Small intestine (tissue), 7 donors: ENCODE measurements at regions not wholly inside any gene's neighbourhood (a gene's known extent, or its start where the extent isn't known, plus 50 kb on each side); places are given as distances from the start of the nearest gene placed in this dataset.

Experiments used
- DNase-seq, 2 donors: peaks; one replicate each; pipeline versions ENCODE4 v3.0.0 to v3.0.0-alpha.2; 2013
- FAIRE-seq: peaks from 2 replicates; lab custom pipeline; 2012; peaks lifted over from hg19 to GRCh38; lab: Jason Lieb, UNC
- H3K27ac ChIP-seq, 3 donors: one replicate each; pipeline ENCODE4 v1.5.1; 2013; ENCODE audit warnings: low read length in 2 of 3, mild to moderate bottlenecking in 2 of 3, control low read depth in 1 of 3, inconsistent platforms in 1 of 3, low read depth in 1 of 3, moderate library complexity in 1 of 3
- H3K27me3 ChIP-seq, 3 donors: one replicate each; pipeline ENCODE4 v1.6.1; 2013; ENCODE audit warnings: low read length in 3 of 3, inconsistent platforms in 1 of 3; ENCODE audit not compliant: control insufficient read depth in 3 of 3, insufficient read depth in 3 of 3
- H3K36me3 ChIP-seq, 3 donors: one replicate each; pipeline ENCODE4 v1.6.1; 2013; ENCODE audit warnings: low read length in 3 of 3, inconsistent platforms in 1 of 3, low read depth in 1 of 3, mild to moderate bottlenecking in 1 of 3, moderate library complexity in 1 of 3; ENCODE audit not compliant: control insufficient read depth in 3 of 3, insufficient read depth in 2 of 3
- H3K4me1 ChIP-seq, 3 donors: one replicate each; pipeline ENCODE4 v1.6.1; 2013; ENCODE audit warnings: low read length in 2 of 3, inconsistent platforms in 1 of 3, low read depth in 1 of 3, mild to moderate bottlenecking in 1 of 3, moderate library complexity in 1 of 3; ENCODE audit not compliant: control insufficient read depth in 3 of 3, insufficient read depth in 2 of 3
- H3K4me3 ChIP-seq, 3 donors: one replicate each; pipeline ENCODE4 v1.5.1; 2013; ENCODE audit warnings: low read length in 3 of 3, control low read depth in 1 of 3, inconsistent platforms in 1 of 3, low read depth in 1 of 3, mild to moderate bottlenecking in 1 of 3, moderate library complexity in 1 of 3
- H3K9me3 ChIP-seq, 2 donors: one replicate each; pipeline ENCODE4 v1.6.1; 2013; ENCODE audit warnings: low read depth in 1 of 2, low read length in 1 of 2; ENCODE audit not compliant: control insufficient read depth in 2 of 2, insufficient read depth in 1 of 2
- WGBS, 3 donors: extraction: QIAGEN DNeasy Blood & Tissue Kit; methylation state at CpG; one replicate each; pipeline ENCODE4 v1.1.7; 2013; 5-methylcytosine and 5-hydroxymethylcytosine counted together
- donor health status: healthy with polysubstance abuse.
- donor health status: control.
- donor health status: control.
- donor health status: Bipolar disorder and iron deficiency.
- donor health status: healthy.

DNA sequence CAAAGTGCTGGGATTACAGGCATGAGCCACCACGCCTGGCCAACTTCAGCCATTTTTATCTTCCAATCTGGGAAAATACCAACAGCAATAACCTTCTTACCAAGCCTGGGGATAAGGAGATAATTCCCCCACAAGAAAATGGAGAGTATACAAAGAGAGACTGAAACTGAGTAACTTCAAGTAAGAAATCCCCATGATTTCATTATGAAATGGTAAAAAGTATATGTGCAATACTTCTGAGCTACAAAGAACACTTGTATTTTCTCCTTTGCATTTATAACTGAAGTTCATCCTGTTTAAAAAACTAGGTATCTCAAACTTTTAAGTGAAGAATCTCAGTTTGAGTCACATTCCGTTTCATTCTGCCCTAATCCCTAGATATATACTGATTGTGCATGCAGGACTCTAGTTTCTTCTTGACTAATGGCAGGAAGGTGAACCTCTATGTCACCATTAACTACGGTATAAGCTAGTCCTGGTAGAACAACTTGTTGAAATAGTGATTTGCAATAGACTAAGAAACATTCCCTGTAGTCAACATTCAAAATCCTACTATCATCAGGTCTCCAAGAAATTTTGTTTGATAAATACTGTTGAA, 2071.4 kb downstream of the MAT2B start:
- Histone ChIP-seq H3K27ac (no peak overlapping the region), H3K4me3 (no peak overlapping the region), H3K9me3 (peaks cover 0 to 2% of the 10 kb centered on the region in 2 donors), H3K4me1 (no peaks in the 10 kb centered on the region), H3K27me3 (no peaks in the 10 kb centered on the region), H3K36me3 (no peaks in the 10 kb centered on the region)
- DNase-seq = no peak
- 75 to 79% (median 77%) methylated on average over 3 of the region's 3 CpGs for WGBS, 3 donors
- no peak for FAIRE-seq

DNA sequence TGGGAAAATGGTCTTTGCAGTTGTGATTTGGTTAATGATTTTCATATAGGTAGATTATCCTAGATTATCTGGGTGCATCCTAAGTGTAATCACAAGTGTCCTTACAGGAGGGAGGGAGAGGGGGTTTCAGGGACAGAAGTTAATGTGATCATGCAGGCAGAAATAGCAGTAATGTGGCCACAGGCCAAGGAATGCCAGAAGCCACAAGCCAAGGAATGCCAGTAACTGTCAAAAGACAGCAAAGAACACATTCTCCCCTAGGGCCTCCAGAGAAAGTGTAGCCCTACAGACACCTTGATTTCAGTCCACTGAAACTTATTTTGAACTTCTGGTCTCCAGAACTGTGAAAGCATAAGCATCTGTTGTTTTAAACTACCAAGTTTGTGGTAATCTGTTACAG, 2074.5 kb downstream of the MAT2B start:
- Histone ChIP-seq H3K4me3 (no peak overlapping the region), H3K4me1 (no peaks in the 10 kb centered on the region), H3K27me3 (no peaks in the 10 kb centered on the region), H3K27ac (no peak overlapping the region), H3K36me3 (no peaks in the 10 kb centered on the region), H3K9me3 (no peaks in the 10 kb centered on the region)
- no peak for DNase-seq
- no peak for FAIRE-seq

DNA sequence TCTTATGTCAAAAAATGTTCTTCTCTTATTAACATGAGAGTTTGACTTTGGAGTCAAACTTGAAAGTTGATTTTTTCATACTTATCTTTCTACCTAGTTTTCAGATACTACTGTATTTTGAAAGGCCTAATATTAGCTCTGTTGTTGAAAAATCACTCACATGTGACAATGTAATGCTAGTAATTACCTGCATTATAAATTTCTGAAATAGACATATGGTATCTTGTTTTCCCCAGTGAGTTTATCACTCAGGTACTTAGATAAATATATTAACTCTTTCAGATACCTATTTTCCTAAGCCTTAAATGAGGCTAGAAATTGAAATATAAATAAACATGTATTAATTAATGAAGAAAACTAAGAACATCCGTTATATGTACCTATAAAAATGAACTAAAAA, 2089.3 kb downstream of the MAT2B start:
- H3K27ac ChIP-seq = no peak overlapping the region
- no peaks in the 10 kb centered on the region for H3K4me1 ChIP-seq
- H3K4me3 ChIP-seq = no peak overlapping the region
- H3K9me3 ChIP-seq = no peaks in the 10 kb centered on the region
- no peak for DNase-seq
- no peak for FAIRE-seq
- no peaks in the 10 kb centered on the region for H3K36me3 ChIP-seq
- WGBS, 3 donors = 47 to 74% (median 50%) methylated on average over 1 of the region's 1 CpG
- H3K27me3 ChIP-seq = no peaks in the 10 kb centered on the region

DNA sequence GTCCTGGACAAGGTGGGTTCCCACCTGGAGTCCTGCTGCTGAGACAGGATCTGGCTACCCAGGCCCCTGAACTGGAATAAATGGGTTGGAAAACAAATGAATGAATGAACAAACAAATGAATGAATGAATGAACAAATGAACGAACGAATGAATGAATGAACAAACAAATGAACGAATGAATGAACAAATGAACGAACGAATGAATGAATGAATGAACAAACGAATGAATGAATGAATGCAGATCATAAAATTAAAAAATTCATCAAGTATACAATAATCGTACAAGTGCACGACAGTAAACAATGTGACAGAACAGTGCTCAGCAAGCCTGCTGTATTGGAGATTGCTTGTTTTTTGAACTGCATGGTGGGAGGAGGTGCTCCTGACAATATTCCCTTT, 2097.1 kb downstream of the MAT2B start:
- FAIRE-seq (no peak), DNase-seq (no peak)
- Histone ChIP-seq H3K27me3 (no peaks in the 10 kb centered on the region), H3K9me3 (no peaks in the 10 kb centered on the region), H3K27ac (no peak overlapping the region), H3K36me3 (no peaks in the 10 kb centered on the region), H3K4me3 (no peak overlapping the region), H3K4me1 (no peaks in the 10 kb centered on the region)
- WGBS, 3 donors = 60 to 78% (median 64%) methylated on average over 8 of the region's 8 CpGs

DNA sequence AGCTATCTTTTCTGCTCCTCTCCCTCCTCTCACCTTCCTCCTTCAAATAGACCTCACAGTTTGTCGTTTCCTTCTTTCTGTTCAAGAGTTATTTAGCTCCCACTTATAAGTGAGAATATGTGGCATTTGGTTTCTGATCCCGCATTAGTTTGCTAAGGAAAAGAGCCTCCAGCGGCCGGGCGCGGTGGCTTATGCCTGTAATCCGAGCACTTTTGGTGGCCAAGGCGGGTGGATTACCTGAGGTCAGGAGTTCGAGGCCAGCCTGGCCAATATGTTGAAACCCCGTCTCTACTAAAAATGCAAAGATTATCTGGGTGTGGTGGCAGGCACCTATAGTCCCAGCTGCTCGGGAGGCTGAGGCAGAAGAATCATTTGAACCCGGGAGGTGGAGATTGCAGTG, 2101.6 kb downstream of the MAT2B start:
- FAIRE-seq (no peak), DNase-seq (no peak)
- Histone ChIP-seq H3K36me3 (no peaks in the 10 kb centered on the region), H3K27me3 (no peaks in the 10 kb centered on the region), H3K27ac (no peak overlapping the region), H3K9me3 (no peaks in the 10 kb centered on the region), H3K4me1 (no peaks in the 10 kb centered on the region), H3K4me3 (no peak overlapping the region)
- WGBS, 3 donors = 87 to 90% (median 88%) methylated on average over 12 of the region's 12 CpGs

DNA sequence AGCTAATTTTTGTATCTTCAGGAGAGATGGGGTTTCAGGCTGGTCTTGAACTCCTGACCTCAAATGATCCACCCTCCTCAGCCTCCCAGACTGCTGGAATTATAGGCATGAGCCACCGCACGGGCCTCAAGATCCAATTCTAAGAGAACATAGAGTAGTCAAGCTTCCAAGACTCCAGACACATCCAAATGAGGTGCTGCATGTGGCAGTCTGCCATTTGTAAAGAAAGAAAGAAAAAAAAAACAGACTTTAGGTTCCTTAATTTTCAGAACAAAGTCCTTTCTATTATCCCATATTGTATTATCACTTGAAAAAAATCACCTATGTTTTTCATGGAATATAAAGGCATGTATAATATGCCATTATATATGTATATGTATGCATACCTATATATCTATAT, 2104.5 kb downstream of the MAT2B start:
- no peaks in the 10 kb centered on the region for H3K4me1 ChIP-seq
- FAIRE-seq (no peak), DNase-seq (no peak)
- H3K27me3 ChIP-seq = no peaks in the 10 kb centered on the region
- no peaks in the 10 kb centered on the region for H3K9me3 ChIP-seq
- 80 to 95% (median 83%) methylated on average over 2 of the region's 2 CpGs for WGBS, 3 donors
- H3K36me3 ChIP-seq = no peaks in the 10 kb centered on the region
- H3K27ac ChIP-seq = no peak overlapping the region
- H3K4me3 ChIP-seq = no peak overlapping the region

DNA sequence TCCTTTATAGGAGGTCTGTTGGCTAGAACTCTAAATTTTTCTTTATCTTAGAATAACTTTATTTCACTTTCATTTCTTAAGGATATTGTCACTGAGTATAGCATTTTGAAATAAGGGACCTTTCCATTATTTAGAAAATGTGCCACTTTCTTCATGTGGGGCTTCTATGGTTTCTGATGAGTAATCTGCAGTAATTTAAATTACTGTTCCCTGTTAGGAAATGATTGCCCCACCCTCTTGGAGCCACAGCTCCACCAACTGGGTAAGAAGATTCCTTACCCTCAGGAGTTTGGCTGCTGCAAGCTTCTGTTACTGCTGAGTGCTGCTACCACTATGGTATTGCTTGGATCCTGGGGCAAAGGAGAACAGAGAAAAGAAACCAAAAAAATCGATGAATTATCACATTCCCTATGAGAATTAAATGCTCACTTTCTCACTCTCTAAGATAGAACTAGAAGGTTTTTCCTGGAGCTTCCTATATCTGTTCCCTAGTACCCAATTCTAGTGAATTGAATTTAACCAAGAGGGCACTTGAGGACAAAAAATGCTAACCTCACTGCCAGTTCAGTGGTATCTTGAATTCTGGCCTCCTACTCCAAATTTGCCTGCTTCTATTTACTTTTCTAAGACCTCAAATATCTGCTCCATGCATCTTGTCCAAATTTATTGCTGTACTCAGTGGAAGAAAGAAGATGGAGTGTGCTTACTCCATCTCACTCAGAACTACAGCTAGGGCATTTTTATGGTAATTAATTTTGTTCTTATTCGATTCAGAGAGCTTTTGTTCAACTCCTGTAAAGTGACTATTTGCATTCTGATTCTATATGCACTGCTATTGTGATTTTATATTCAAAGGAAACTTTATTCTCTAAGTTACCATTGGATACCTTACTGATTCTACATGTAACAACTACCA, 2111.3 kb downstream of the MAT2B start:
- no peaks in the 10 kb centered on the region for H3K4me1 ChIP-seq
- FAIRE-seq (no peak), DNase-seq (no peak)
- H3K27me3 ChIP-seq = no peaks in the 10 kb centered on the region
- no peak overlapping the region for H3K27ac ChIP-seq
- no peaks in the 10 kb centered on the region for H3K9me3 ChIP-seq
- no peak overlapping the region for H3K4me3 ChIP-seq
- no peaks in the 10 kb centered on the region for H3K36me3 ChIP-seq
- WGBS, 3 donors = 38 to 51% (median 50%) methylated on average over 2 of the region's 2 CpGs

DNA sequence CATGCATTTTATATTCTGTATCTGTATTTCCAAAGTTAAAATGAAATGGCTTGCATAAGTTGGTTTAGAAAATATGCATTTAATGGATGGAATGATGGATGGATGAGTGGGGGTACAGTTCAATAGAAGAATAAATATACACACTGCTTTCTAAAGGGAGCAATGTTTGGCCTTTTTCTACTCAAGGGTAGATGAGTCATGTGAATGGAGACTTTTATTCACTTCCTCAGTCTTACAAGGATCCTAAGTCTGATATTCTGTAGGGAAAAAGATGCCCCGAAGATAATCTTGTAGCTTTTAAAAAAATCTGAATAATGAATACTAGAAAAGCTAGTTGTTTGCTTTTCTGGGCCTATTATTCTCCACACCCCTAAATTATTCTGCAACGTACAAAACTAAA, 2112.1 kb downstream of the MAT2B start:
- DNase-seq (no peak), FAIRE-seq (no peak)
- Histone ChIP-seq H3K4me1 (no peaks in the 10 kb centered on the region), H3K4me3 (no peak overlapping the region), H3K27me3 (no peaks in the 10 kb centered on the region), H3K9me3 (no peaks in the 10 kb centered on the region), H3K36me3 (no peaks in the 10 kb centered on the region), H3K27ac (no peak overlapping the region)
- WGBS, 3 donors = 56 to 75% (median 71%) methylated on average over 2 of the region's 2 CpGs
